ENCODE measurements at regions not wholly inside any gene's neighbourhood (a gene's known extent, or its start where the extent isn't known, plus 50 kb on each side); places are given as distances from the start of the nearest gene placed in this dataset.

GRCh38 chr5:23405316-23406068, 101.9 kb upstream of the PRDM9 start:
- no peak overlapping the region for H3K4me2 ChIP-seq (ENCODE audit: low read length)
- no peaks in the 10 kb centered on the region for H4K20me1 ChIP-seq (ENCODE audit: control insufficient read depth, insufficient read depth, low read depth, low read length)
- no peaks in the 10 kb centered on the region for H3K79me2 ChIP-seq (ENCODE audit: control insufficient read depth, low read length)
- TF ChIP-seq EZH2phosphoT487 (IDR thresholded peaks at IDR 0.05; ENCODE audit: borderline replicate concordance, low read length) (no peak), CTCF (IDR thresholded peaks at IDR 0.05; ENCODE audit: low read depth, low read length, poor library complexity, severe bottlenecking) (no peak)
- no peak overlapping the region for H3K27ac ChIP-seq (ENCODE audit: low read depth, low read length)
- no peaks in the 10 kb centered on the region for H3K36me3 ChIP-seq (ENCODE audit: control insufficient read depth, low read length)
- no peaks in the 10 kb centered on the region for H3K9me2 ChIP-seq (replicated peaks; ENCODE audit: control insufficient read depth, low read length)
- no peaks in the 10 kb centered on the region for H3K27me3 ChIP-seq (ENCODE audit: control insufficient read depth, low read length)
- H3K4me3 ChIP-seq (ENCODE audit: low read length): no peak overlapping the region
- H3F3A ChIP-seq (ENCODE audit: control insufficient read depth, insufficient read depth): no peaks in the 10 kb centered on the region
- H3K9me3 ChIP-seq (ENCODE audit: control insufficient read depth, insufficient read depth, low read length): no peaks in the 10 kb centered on the region
- no peaks in the 10 kb centered on the region for H3K4me1 ChIP-seq (ENCODE audit: control insufficient read depth, low read length)

- no peaks in the 10 kb centered on the region for H3K9me2 ChIP-seq (replicated peaks; ENCODE audit: control insufficient read depth, low read length)
- H3K4me2 ChIP-seq (ENCODE audit: low read length): no peak overlapping the region
- no peaks in the 10 kb centered on the region for H3K79me2 ChIP-seq (ENCODE audit: control insufficient read depth, low read length)
- H3F3A ChIP-seq (ENCODE audit: control insufficient read depth, insufficient read depth): no peaks in the 10 kb centered on the region
- no peak overlapping the region for H3K4me3 ChIP-seq (ENCODE audit: low read length)
- H3K9me3 ChIP-seq (ENCODE audit: control insufficient read depth, insufficient read depth, low read length): no peaks in the 10 kb centered on the region
- H4K20me1 ChIP-seq (ENCODE audit: control insufficient read depth, insufficient read depth, low read depth, low read length): no peaks in the 10 kb centered on the region
- no peak overlapping the region for H3K27ac ChIP-seq (ENCODE audit: low read depth, low read length)
- no peak for TF ChIP-seq CTCF (IDR thresholded peaks at IDR 0.05; ENCODE audit: low read depth, low read length, poor library complexity, severe bottlenecking)
- TF ChIP-seq EZH2phosphoT487 (IDR thresholded peaks at IDR 0.05; ENCODE audit: borderline replicate concordance, low read length): no peak
- H3K4me1 ChIP-seq (ENCODE audit: control insufficient read depth, low read length): no peaks in the 10 kb centered on the region
- H3K27me3 ChIP-seq (ENCODE audit: control insufficient read depth, low read length): no peaks in the 10 kb centered on the region
- no peaks in the 10 kb centered on the region for H3K36me3 ChIP-seq (ENCODE audit: control insufficient read depth, low read length)
Observed at GRCh38 chr5:23402585-23402984, 104.8 kb upstream of the PRDM9 start.

- no peak overlapping the region for H3K27ac ChIP-seq (ENCODE audit: low read depth, low read length)
- no peaks in the 10 kb centered on the region for H3K36me3 ChIP-seq (ENCODE audit: control insufficient read depth, low read length)
- H3K4me2 ChIP-seq (ENCODE audit: low read length): no peak overlapping the region
- no peaks in the 10 kb centered on the region for H3K79me2 ChIP-seq (ENCODE audit: control insufficient read depth, low read length)
- TF ChIP-seq EZH2phosphoT487 (IDR thresholded peaks at IDR 0.05; ENCODE audit: borderline replicate concordance, low read length) (no peak), CTCF (IDR thresholded peaks at IDR 0.05; ENCODE audit: low read depth, low read length, poor library complexity, severe bottlenecking) (no peak)
- no peaks in the 10 kb centered on the region for H3F3A ChIP-seq (ENCODE audit: control insufficient read depth, insufficient read depth)
- no peaks in the 10 kb centered on the region for H4K20me1 ChIP-seq (ENCODE audit: control insufficient read depth, insufficient read depth, low read depth, low read length)
- no peaks in the 10 kb centered on the region for H3K9me3 ChIP-seq (ENCODE audit: control insufficient read depth, insufficient read depth, low read length)
- H3K27me3 ChIP-seq (ENCODE audit: control insufficient read depth, low read length): no peaks in the 10 kb centered on the region
- H3K9me2 ChIP-seq (replicated peaks; ENCODE audit: control insufficient read depth, low read length): no peaks in the 10 kb centered on the region
- no peaks in the 10 kb centered on the region for H3K4me1 ChIP-seq (ENCODE audit: control insufficient read depth, low read length)
- no peak overlapping the region for H3K4me3 ChIP-seq (ENCODE audit: low read length)
Observed at GRCh38 chr5:23400951-23401350, 106.5 kb upstream of the PRDM9 start.

Data from DOHH2 (cell line).